Renal cortex interstitium (tissue), 11 donors: ENCODE measurements at regions not wholly inside any gene's neighbourhood (a gene's known extent, or its start where the extent isn't known, plus 50 kb on each side); places are given as distances from the start of the nearest gene placed in this dataset.
A peak's percentile ranks its signal among the peaks of the same experiment; 100 is the strongest.
"Not testable (repeated sequence)": the region's sequence is repeated elsewhere in the genome, so short reads cannot be mapped to it uniquely, and the experiment has no call there.

Source experiments
- DNase-seq, 11 donors: peaks; one replicate each; pipeline ENCODE4 v3.0.0-alpha.2; 2013; ENCODE audit warnings: low read depth in 9 of 11, low spot score in 4 of 11; ENCODE audit errors: extremely low read depth in 1 of 11

DNA sequence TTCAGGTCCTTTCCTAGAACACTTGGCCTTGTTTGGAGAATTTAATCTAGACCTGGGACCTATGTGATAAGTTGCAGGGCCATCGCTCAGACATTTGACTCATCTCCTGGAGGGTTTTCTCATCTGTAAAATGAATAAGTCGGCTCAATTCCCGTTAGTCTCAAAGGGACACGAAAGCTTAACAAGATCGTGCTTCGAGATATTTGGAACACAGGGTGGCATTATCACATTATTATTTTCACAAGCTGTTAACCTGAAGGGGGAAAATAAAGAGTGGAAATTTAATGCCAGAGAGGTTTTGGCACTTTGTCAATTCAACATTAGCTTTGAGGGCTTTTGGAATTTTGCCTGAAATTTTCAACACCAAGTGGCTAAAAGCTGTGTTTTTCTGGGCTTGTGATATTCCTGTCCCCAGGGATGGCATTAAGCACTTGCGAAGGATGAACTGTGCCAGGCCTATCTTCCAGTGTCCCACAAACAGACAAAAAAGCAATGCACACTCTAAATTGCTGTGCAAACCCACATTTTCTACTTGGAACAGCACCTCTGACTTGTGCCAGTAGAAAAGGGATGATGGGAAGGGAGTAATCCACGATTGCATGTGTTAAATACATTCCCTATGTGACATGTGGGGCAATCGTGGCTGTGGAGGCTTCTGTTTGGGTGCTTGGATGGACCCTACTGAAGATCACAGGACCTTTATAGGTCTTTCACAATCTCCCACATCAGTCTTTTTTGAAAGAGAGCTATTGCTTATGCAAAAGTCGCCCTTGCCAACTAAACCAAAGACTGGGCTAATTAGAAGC, 478.7 kb downstream of the MFSD1 start:
- no peak for DNase-seq

GRCh38 chr3:159293493-159293892, 491.6 kb downstream of the MFSD1 start:
- DNase-seq = no peak

DNA sequence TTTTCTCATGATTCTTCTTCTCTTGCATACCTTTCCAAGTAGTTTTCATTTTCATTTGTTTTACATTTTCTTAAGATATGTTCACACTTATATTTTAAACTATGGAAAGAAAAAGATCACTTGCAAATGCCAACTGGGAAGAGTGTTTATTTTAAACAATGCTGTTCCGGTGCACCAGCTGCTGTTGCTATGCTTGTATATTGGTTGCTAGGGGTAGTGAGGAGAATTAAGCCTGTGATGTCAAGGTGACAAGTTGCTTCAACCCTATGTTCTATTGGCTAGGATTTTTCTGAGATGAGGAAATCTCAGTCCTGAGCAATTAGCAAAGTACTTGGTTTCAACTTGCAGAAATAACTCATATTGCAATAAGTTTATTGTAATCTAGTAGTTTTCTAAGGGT, 500.1 kb downstream of the MFSD1 start:
- no peak for DNase-seq

DNA sequence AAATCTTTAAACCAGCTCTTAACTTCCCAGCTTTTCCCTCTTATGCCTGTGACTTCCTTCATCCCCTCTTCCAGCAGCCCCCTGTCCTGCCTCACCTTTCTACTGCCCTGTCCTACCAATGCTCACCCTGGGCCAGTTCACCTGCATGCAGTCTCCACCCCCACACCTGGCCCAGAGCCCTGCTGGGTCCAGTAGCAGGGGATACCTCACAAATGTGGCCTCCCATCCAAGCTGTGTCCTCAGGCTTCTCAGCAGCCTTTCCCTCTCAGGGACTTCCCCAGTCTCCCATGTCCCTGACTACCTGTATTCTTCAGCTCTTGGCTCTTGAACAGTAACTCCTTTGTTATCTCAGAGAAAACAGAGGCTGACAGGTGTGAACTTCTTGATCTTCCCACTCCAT, 503.2 kb downstream of the MFSD1 start:
- no peak for DNase-seq

- not testable (repeated sequence) for DNase-seq
These were observed 514.9 kb downstream of the MFSD1 start for GRCh38 chr3:159316706-159317105.

DNA sequence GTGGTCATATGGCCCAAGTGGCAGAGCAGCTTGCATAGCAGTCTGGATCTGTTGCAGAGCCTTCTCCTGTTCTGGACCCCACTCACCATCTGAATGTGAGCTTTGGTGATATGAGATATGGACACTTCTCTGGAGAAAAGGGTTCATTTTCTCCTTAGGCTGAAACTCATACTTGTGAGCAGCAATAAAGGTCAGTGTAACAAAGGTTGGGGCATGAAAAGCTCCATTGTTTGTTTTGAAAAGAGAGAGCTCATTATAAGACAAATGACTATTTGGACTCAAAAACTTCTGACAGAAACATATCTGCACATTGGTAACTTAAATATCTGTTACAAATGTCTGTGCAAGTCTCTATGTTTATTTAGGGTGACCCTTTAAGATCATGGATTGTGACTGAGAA, 517.3 kb downstream of the MFSD1 start:
- no peak for DNase-seq

GRCh38 chr3:159322322-159322939, 520.6 kb downstream of the MFSD1 start:
- DNase-seq = no peak

GRCh38 chr3:159323848-159324247, 522.0 kb downstream of the MFSD1 start:
- no peak for DNase-seq

DNA sequence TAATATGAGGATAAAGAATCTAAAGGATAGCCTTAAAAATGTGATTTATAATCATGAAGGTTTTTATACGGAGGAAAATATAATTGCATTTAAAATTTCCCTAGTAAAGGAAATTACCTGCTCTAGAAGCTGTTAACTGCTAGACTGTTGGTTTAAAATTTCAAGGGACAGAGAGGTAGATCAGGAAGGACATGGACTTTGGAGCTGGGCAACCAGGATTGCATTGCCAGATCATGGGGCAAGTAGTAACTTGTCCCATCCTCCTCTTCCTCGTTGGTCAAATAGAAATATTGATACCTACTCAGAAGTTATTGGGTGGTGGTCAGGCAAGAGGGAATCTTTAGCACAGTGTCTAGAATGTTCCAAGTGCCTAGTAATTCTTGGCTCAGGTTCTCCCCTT, 525.1 kb downstream of the MFSD1 start:
- no peak for DNase-seq

GRCh38 chr3:159332535-159333099, 530.8 kb downstream of the MFSD1 start:
- no peak for DNase-seq

- no peak for DNase-seq
These were observed 537.3 kb downstream of the MFSD1 start for GRCh38 chr3:159339131-159339530.

- DNase-seq = no peak
These were observed 539.1 kb downstream of the MFSD1 start for GRCh38 chr3:159340877-159341500.

- no peak for DNase-seq
These were observed 544.5 kb downstream of the MFSD1 start for GRCh38 chr3:159346271-159346903.

- DNase-seq = no peak
These were observed 546.6 kb downstream of the MFSD1 start for GRCh38 chr3:159348431-159348830.

GRCh38 chr3:159356606-159357005, 554.8 kb downstream of the MFSD1 start:
- no peak for DNase-seq

DNA sequence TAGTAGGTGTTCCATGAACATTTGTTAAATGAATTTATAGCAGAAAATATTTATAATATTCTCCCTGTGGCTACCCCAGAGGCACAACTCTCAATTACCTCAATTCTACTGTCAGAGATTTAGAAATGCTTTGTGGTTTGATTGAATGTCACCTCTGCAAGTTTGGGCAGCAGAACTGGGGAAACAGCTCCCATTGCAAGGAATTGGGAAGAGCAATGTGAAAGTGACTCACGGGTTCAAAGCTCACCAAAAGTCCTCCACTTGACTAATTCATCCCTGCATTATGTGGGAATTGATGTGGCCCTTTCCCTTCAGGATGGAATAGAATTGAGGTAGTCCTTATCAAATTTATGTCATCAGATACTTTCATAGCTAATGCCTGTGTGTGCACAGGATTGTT, 562.7 kb downstream of the MFSD1 start:
- no peak for DNase-seq

DNA sequence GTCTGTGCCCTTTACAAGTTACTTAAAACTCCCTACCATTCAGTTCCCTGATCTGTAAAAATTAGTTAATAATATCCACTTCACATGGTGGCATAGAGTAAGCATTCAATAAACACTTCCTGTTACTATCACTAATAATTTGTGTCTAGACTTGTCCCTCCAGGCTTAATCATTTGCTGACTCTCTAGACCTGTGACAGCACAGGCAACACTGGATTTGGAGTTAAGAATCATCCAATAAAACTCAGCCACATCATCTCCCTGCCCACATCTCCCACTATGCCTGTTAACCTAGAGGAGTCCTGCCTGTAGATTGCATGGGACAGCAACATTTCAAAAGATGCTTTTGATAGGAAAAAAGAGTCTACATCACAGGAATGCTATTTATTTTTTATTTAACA, 564.6 kb downstream of the MFSD1 start:
- no peak for DNase-seq

- no peak for DNase-seq
These were observed 570.1 kb downstream of the MFSD1 start for GRCh38 chr3:159371961-159372360.

- DNase-seq = peak in 4 of 11 donors; percentile 14 to 45 (median 23)
These were observed 576.7 kb downstream of the MFSD1 start for GRCh38 chr3:159378396-159379194.
